ENCODE measurements at regions not wholly inside any gene's neighbourhood (a gene's known extent, or its start where the extent isn't known, plus 50 kb on each side); places are given as distances from the start of the nearest gene placed in this dataset.
"Not testable (repeated sequence)": the region's sequence is repeated elsewhere in the genome, so short reads cannot be mapped to it uniquely, and the experiment has no call there.

DNA sequence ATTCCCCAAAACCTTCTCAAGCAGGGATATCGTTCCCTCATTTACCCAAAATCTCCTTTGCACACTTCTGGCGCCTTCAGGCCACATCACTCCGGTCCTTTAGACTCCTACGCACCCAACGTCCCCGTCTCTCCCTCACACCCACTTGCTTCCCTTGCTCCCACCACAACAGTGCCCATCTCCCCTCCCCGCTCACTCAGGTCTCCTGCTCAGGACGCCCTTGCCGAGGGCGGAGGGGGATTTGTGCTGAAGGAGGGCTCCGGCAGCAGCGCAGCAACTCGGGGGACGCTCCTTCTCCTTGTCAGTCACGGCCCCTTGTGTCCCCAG, 71.6 kb downstream of the PCMTD2 start:
- H3K9me3 ChIP-seq (ENCODE audit: control extremely low read depth in 1 of 3, control insufficient read depth in 2 of 3, insufficient read depth in 1 of 3, low read length in 2 of 3); H3K4me2 ChIP-seq (replicated peaks; ENCODE audit: low read depth, low read length, poor library complexity, severe bottlenecking); H3K36me3 ChIP-seq (replicated peaks in 1 of 2; ENCODE audit: control extremely low read depth in 1 of 2, control insufficient read depth in 1 of 2, extremely low read depth in 1 of 2, insufficient read depth in 2 of 2, low read length in 1 of 2); POLR2A ChIA-PET; H3K9ac ChIP-seq (ENCODE audit: low read length); H3K4me3 Mint-ChIP-seq; intact Hi-C loops (cut with micrococcal nuclease); H3K27ac Mint-ChIP-seq; CTCF ChIA-PET; H3K4me1 Mint-ChIP-seq; H3K4me1 ChIP-seq (ENCODE audit: control insufficient read depth in 2 of 2, insufficient read depth in 2 of 2, low read length in 2 of 2); H4K20me1 ChIP-seq (ENCODE audit: control insufficient read depth, insufficient read depth, low read length, poor library complexity, severe bottlenecking); ATAC-seq (ENCODE audit: low read depth); H2AFZ ChIP-seq (ENCODE audit: insufficient read depth, low read depth, low read length, poor library complexity, severe bottlenecking); DNase-seq; H3K27ac ChIP-seq (ENCODE audit: low read length in 2 of 2); H3K9me3 Mint-ChIP-seq (ENCODE audit: insufficient read depth); H3K27me3 ChIP-seq (replicated peaks in 1 of 4; ENCODE audit: control extremely low read depth in 1 of 4, control insufficient read depth in 3 of 4, insufficient read depth in 4 of 4, low read length in 3 of 4); H3K79me2 ChIP-seq (ENCODE audit: control insufficient read depth, insufficient read depth, low read length); H3K4me3 ChIP-seq (ENCODE audit: control extremely low read depth in 1 of 5, extremely low read depth in 1 of 5, insufficient read depth in 1 of 5, low read depth in 2 of 5, low read length in 4 of 5): not testable (repeated sequence)
- no CpG with 5 or more reads among the region's 15 CpGs for WGBS (ENCODE audit: insufficient coverage)
- H3K27me3 Mint-ChIP-seq = peaks cover 50% of the 10 kb centered on the region

DNA sequence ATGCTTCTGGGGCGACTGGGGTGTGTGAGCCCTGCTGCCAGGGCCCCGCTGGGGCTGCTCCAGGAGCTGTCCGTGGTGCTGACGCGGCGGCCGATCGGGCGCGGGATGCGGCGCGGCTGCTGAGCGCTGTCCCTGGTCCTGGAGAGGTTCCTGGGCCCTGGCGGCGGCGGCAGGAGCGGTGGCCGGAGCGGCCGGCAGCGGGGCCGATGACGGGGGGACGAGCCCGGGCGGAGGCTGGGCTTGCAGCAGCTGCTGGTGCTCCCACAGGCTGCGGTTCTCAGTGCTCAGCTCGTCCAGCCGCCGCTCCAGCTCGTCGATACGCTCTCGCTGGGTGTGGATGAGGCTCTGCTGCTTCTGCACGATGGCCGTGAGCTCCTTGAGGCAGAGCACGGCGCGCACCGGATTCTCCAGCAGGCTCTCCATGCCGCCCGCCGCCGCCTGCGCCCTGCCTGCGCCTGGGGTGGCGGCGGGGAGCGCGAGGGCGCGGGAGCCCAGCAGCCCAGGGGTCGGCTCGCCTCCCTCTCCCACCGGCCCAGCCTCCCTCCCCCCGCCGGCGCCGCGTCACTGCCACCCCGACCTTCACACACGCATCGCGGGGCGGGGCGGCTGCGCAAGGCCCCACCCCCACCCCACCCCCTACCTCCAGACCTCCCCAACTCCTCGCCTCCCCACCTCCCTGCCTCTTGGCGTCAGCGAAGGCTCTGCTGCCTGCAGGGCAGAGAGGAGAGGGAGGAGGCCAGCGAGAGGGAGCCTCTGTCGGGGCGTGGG, 72.2 kb downstream of the PCMTD2 start:
- H3K27me3 ChIP-seq (replicated peaks in 1 of 4; ENCODE audit: control extremely low read depth in 1 of 4, control insufficient read depth in 3 of 4, insufficient read depth in 4 of 4, low read length in 3 of 4); H3K4me1 ChIP-seq (ENCODE audit: control insufficient read depth in 2 of 2, insufficient read depth in 2 of 2, low read length in 2 of 2); H3K4me2 ChIP-seq (replicated peaks; ENCODE audit: low read depth, low read length, poor library complexity, severe bottlenecking); intact Hi-C loops (cut with micrococcal nuclease); H2AFZ ChIP-seq (ENCODE audit: insufficient read depth, low read depth, low read length, poor library complexity, severe bottlenecking); POLR2A ChIA-PET; H3K4me3 Mint-ChIP-seq; H3K27ac Mint-ChIP-seq; H3K9ac ChIP-seq (ENCODE audit: low read length); H3K36me3 ChIP-seq (replicated peaks in 1 of 2; ENCODE audit: control extremely low read depth in 1 of 2, control insufficient read depth in 1 of 2, extremely low read depth in 1 of 2, insufficient read depth in 2 of 2, low read length in 1 of 2); H3K4me3 ChIP-seq (ENCODE audit: control extremely low read depth in 1 of 5, extremely low read depth in 1 of 5, insufficient read depth in 1 of 5, low read depth in 2 of 5, low read length in 4 of 5); H3K4me1 Mint-ChIP-seq; CTCF ChIA-PET; H3K9me3 Mint-ChIP-seq (ENCODE audit: insufficient read depth); H3K27ac ChIP-seq (ENCODE audit: low read length in 2 of 2); H3K9me3 ChIP-seq (ENCODE audit: control extremely low read depth in 1 of 3, control insufficient read depth in 2 of 3, insufficient read depth in 1 of 3, low read length in 2 of 3); H3K79me2 ChIP-seq (ENCODE audit: control insufficient read depth, insufficient read depth, low read length); H4K20me1 ChIP-seq (ENCODE audit: control insufficient read depth, insufficient read depth, low read length, poor library complexity, severe bottlenecking): not testable (repeated sequence)
- peak; percentile 14 for DNase-seq
- WGBS (ENCODE audit: insufficient coverage) = 5% methylated on average over 10 of the region's 74 CpGs
- peaks cover 51% of the 10 kb centered on the region for H3K27me3 Mint-ChIP-seq
- peak; percentile 81 for ATAC-seq (ENCODE audit: low read depth)

DNA sequence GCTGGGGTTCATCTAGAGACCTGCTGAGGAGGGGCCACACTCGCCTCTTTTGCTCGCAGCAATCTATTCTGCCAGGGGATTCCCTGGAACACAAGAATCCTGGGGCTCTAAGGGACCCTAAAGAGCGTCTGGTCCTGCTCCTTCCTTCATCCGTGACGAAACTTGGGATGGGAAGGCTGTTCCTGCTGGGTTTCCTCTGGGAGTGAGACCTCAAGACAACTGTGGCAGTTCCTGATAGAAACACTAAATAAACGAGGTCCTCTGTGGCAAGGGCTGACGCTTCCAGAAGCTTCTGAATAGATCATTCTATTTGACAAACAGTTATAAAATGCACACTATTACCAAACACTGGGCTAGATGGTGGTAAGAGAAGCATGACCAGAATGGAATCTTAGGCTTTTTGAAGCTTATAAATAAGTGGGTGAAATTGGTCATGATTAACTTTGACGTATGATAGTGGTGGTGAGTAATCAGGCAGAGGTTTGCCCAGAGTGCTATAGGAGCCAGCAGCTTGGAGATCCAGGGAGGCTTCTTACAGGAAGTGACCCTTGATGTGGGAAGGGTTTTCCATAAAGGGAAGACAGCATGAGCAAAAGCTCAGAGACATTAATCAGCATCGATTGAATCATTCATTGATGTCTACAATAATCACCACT, 73.2 kb downstream of the PCMTD2 start:
- intact Hi-C loops (cut with micrococcal nuclease) = not testable (repeated sequence)
- WGBS (ENCODE audit: insufficient coverage) = 100% methylated on average over 1 of the region's 9 CpGs

DNA sequence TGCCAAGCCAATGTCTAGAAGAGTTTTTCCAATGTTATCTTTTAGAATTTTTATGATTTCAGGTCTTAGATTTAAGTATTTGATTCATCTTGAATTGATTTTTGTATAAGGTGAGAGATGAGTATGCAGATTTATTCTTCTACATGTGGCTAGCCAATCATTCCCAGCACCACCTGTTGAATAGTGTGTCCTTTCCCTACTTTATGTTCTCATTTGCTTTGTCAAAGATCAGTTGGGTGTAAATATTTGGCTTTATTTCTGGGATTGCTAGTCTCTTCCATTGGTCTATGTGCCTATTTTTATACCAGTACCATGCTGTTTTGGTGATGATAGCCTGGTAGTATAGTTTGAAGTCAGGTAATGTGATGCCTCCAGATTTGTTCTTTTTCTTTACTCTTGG, 77.1 kb downstream of the PCMTD2 start:
- H3K9me3 ChIP-seq (ENCODE audit: control extremely low read depth in 1 of 3, control insufficient read depth in 2 of 3, insufficient read depth in 1 of 3, low read length in 2 of 3); H3K4me2 ChIP-seq (replicated peaks; ENCODE audit: low read depth, low read length, poor library complexity, severe bottlenecking); H2AFZ ChIP-seq (ENCODE audit: insufficient read depth, low read depth, low read length, poor library complexity, severe bottlenecking); H3K4me1 ChIP-seq (ENCODE audit: control insufficient read depth in 2 of 2, insufficient read depth in 2 of 2, low read length in 2 of 2); POLR2A ChIA-PET; CTCF ChIA-PET; H3K27me3 ChIP-seq (replicated peaks in 1 of 4; ENCODE audit: control extremely low read depth in 1 of 4, control insufficient read depth in 3 of 4, insufficient read depth in 4 of 4, low read length in 3 of 4); H3K27ac ChIP-seq (ENCODE audit: low read length in 2 of 2); ATAC-seq (ENCODE audit: low read depth); H3K9ac ChIP-seq (ENCODE audit: low read length); H3K4me3 Mint-ChIP-seq; H3K9me3 Mint-ChIP-seq (ENCODE audit: insufficient read depth); H3K36me3 ChIP-seq (replicated peaks in 1 of 2; ENCODE audit: control extremely low read depth in 1 of 2, control insufficient read depth in 1 of 2, extremely low read depth in 1 of 2, insufficient read depth in 2 of 2, low read length in 1 of 2); H4K20me1 ChIP-seq (ENCODE audit: control insufficient read depth, insufficient read depth, low read length, poor library complexity, severe bottlenecking); H3K27ac Mint-ChIP-seq; H3K4me3 ChIP-seq (ENCODE audit: control extremely low read depth in 1 of 5, extremely low read depth in 1 of 5, insufficient read depth in 1 of 5, low read depth in 2 of 5, low read length in 4 of 5); DNase-seq; H3K79me2 ChIP-seq (ENCODE audit: control insufficient read depth, insufficient read depth, low read length); intact Hi-C loops (cut with micrococcal nuclease); H3K4me1 Mint-ChIP-seq: not testable (repeated sequence)
- H3K27me3 Mint-ChIP-seq = peaks cover 35% of the 10 kb centered on the region

More for the DNA sequence above, 73.2 kb downstream of the PCMTD2 start:
- peaks cover 52% of the 10 kb centered on the region for H3K27me3 Mint-ChIP-seq
- H3K9me3 ChIP-seq (ENCODE audit: control extremely low read depth in 1 of 3, control insufficient read depth in 2 of 3, insufficient read depth in 1 of 3, low read length in 2 of 3); H4K20me1 ChIP-seq (ENCODE audit: control insufficient read depth, insufficient read depth, low read length, poor library complexity, severe bottlenecking); H3K36me3 ChIP-seq (replicated peaks in 1 of 2; ENCODE audit: control extremely low read depth in 1 of 2, control insufficient read depth in 1 of 2, extremely low read depth in 1 of 2, insufficient read depth in 2 of 2, low read length in 1 of 2); H3K9ac ChIP-seq (ENCODE audit: low read length); H3K4me3 ChIP-seq (ENCODE audit: control extremely low read depth in 1 of 5, extremely low read depth in 1 of 5, insufficient read depth in 1 of 5, low read depth in 2 of 5, low read length in 4 of 5); H3K4me1 ChIP-seq (ENCODE audit: control insufficient read depth in 2 of 2, insufficient read depth in 2 of 2, low read length in 2 of 2); DNase-seq; H3K9me3 Mint-ChIP-seq (ENCODE audit: insufficient read depth); H3K4me3 Mint-ChIP-seq; ATAC-seq (ENCODE audit: low read depth); H3K4me2 ChIP-seq (replicated peaks; ENCODE audit: low read depth, low read length, poor library complexity, severe bottlenecking); H2AFZ ChIP-seq (ENCODE audit: insufficient read depth, low read depth, low read length, poor library complexity, severe bottlenecking); H3K79me2 ChIP-seq (ENCODE audit: control insufficient read depth, insufficient read depth, low read length); H3K4me1 Mint-ChIP-seq; CTCF ChIA-PET; POLR2A ChIA-PET; H3K27ac ChIP-seq (ENCODE audit: low read length in 2 of 2); H3K27ac Mint-ChIP-seq; H3K27me3 ChIP-seq (replicated peaks in 1 of 4; ENCODE audit: control extremely low read depth in 1 of 4, control insufficient read depth in 3 of 4, insufficient read depth in 4 of 4, low read length in 3 of 4): not testable (repeated sequence)

Measured in B cell (primary cell).